DOHH2 (cell line): ENCODE measurements at regions not wholly inside any gene's neighbourhood (a gene's known extent, or its start where the extent isn't known, plus 50 kb on each side); places are given as distances from the start of the nearest gene placed in this dataset.

Experiments used
- CTCF ChIP-seq: fragments of 200-600 bp; sonication (generic); IDR thresholded peaks from one replicate; pipeline ENCODE4 v1.5.1; 2014; ENCODE audit warnings: antibody characterized with exemption, mild to moderate bottlenecking, low read depth, low read length; ENCODE audit not compliant: poor library complexity, severe bottlenecking
- EZH2phosphoT487 ChIP-seq: fragments of 200-600 bp; sonication (generic); IDR thresholded peaks from 2 replicates; pipeline ENCODE4 v1.6.1; 2017; ENCODE audit warnings: borderline replicate concordance, mild to moderate bottlenecking, antibody characterized with exemption, low read length, moderate library complexity, mixed read lengths

DNA sequence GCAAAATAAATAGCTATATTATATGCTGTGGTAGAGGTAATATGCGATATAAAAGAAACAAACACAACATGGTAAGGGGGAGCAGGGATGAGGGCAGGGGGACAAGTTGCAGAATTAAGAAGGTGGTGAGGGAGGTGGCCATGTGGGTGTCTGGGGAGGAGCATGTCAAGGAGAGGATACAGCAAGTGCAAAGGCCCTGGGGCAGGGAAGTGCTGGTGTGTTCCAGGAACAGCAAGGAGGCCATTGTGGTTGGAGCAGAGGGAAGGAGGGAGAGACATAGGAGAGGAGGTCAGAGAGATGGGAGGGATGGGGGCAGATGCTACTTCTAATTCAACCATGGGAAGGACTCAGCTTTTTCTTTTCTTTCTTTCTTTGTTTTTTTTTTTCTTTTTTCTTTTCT lies 161.2 kb upstream of the IGSF21 start:
- TF ChIP-seq EZH2phosphoT487 (no peak), CTCF (no peak)
